Brain microvascular endothelial cell (primary cell): ENCODE measurements at regions not wholly inside any gene's neighbourhood (a gene's known extent, or its start where the extent isn't known, plus 50 kb on each side); places are given as distances from the start of the nearest gene placed in this dataset.
"Not testable (repeated sequence)": the region's sequence is repeated elsewhere in the genome, so short reads cannot be mapped to it uniquely, and the experiment has no call there.

Experiments
- DNase-seq: peaks from one replicate; pipeline ENCODE4 v3.0.0-alpha.2; 2020
- H3K27ac ChIP-seq: fragments of 250-450 bp; sonication (Bioruptor Pico); 2 replicates; pipeline ENCODE4 v1.5.1; 2020; ENCODE audit warnings: mild to moderate bottlenecking, moderate library complexity
- H3K27me3 ChIP-seq: fragments of 250-450 bp; sonication (Bioruptor Pico); replicated peaks from 2 replicates; pipeline ENCODE4 v1.5.1; 2020; ENCODE audit warnings: mild to moderate bottlenecking
- H3K36me3 ChIP-seq: fragments of 250-450 bp; sonication (Bioruptor Pico); replicated peaks from 2 replicates; pipeline ENCODE4 v1.5.1; 2020; ENCODE audit warnings: mild to moderate bottlenecking
- H3K4me3 ChIP-seq: 2 replicates; pipeline ENCODE4 v1.5.1; 2011; ENCODE audit warnings: low read depth, mild to moderate bottlenecking, control low read depth, low read length, moderate library complexity
- in situ Hi-C: cut with HindIII; loops from 2 replicates; pipeline ENCODE4 v1.10.0; 2017; ENCODE audit warnings: low sequenced_read_pairs, low pct_ligation_motif_present
- TF ChIP-seq, protein P1 (sequence below): IDR thresholded peaks from 2 replicates; pipeline ENCODE4 v1.5.1; 2011; ENCODE audit warnings: low read depth, mild to moderate bottlenecking, moderate library complexity, low read length, control low read depth, inconsistent platforms; ENCODE audit errors: missing control alignments

DNA sequence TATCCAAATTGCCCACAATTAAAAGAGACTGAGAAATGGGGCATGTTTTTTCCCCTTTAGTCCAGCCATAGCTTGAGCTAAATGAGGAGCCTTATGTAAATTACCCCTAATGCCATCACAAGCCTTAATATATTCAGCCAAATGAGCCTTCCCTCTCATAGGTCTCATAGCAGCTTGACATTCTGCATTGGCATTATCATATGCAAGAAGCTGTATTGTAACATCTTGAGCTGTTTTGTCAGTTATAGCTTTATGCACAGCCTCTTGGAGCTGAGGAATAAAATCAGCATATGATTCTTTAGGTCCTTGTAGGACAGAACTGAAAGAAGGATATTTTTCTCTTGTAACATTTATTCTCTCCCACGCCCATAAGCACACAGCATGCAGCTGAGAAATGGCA lies 153.2 kb downstream of the ZNF486 start:
- TF ChIP-seq, protein P1, sequence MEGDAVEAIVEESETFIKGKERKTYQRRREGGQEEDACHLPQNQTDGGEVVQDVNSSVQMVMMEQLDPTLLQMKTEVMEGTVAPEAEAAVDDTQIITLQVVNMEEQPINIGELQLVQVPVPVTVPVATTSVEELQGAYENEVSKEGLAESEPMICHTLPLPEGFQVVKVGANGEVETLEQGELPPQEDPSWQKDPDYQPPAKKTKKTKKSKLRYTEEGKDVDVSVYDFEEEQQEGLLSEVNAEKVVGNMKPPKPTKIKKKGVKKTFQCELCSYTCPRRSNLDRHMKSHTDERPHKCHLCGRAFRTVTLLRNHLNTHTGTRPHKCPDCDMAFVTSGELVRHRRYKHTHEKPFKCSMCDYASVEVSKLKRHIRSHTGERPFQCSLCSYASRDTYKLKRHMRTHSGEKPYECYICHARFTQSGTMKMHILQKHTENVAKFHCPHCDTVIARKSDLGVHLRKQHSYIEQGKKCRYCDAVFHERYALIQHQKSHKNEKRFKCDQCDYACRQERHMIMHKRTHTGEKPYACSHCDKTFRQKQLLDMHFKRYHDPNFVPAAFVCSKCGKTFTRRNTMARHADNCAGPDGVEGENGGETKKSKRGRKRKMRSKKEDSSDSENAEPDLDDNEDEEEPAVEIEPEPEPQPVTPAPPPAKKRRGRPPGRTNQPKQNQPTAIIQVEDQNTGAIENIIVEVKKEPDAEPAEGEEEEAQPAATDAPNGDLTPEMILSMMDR = no peak
- Histone ChIP-seq H3K27me3 (no peaks in the 10 kb centered on the region), H3K27ac (no peak overlapping the region), H3K4me3 (no peak overlapping the region), H3K36me3 (no peaks in the 10 kb centered on the region)
- in situ Hi-C loops = no loop called here
- no peak for DNase-seq

DNA sequence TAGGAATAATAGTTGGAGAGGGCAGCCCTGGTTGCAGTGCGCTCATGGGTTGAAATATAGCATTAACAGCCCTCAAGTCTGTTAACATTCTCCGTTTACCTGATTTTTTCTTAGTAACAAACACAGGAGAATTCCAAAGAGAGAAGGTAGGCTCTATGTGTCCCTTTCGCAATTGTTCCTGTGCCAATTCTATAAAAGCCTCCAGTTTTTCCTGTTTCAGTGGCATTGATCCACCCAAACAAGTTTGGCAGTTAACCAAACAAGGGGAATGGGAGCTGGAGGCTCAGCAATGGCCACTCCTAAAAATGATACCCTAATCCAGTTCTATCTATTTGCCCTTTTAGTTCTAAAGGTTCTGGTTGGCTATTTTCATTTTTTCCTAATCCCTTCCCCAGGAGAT lies 151.6 kb downstream of the ZNF486 start:
- H3K36me3 ChIP-seq = no peaks in the 10 kb centered on the region
- TF ChIP-seq, protein P1 = no peak
- no peak for DNase-seq
- H3K27me3 ChIP-seq = no peaks in the 10 kb centered on the region
- H3K27ac ChIP-seq = no peak overlapping the region
- in situ Hi-C loops = no loop called here
- H3K4me3 ChIP-seq = no peak overlapping the region

DNA sequence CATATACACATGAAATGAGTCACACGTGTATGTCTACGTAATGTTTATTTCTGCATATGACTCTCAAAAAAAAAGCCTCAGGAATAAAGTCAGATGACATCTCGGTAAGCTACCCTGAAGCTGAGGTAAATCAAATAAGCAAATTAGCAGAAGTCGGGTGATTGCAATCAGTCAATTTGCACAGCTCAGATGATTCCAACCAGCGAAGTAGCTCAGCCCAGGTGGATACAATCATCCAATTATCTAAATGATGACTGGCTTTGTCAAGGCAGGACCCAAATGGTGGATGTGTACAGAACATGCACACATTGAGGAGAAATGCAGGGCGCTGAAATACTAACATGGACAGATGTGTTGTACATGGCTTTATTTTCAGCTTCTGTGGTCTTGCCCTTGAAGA lies 148.5 kb downstream of the ZNF486 start:
- Histone ChIP-seq H3K36me3 (no peaks in the 10 kb centered on the region), H3K4me3 (no peak overlapping the region), H3K27me3 (no peaks in the 10 kb centered on the region), H3K27ac (no peak overlapping the region)
- TF ChIP-seq, protein P1 = no peak
- in situ Hi-C loops = no loop called here
- DNase-seq = no peak

DNA sequence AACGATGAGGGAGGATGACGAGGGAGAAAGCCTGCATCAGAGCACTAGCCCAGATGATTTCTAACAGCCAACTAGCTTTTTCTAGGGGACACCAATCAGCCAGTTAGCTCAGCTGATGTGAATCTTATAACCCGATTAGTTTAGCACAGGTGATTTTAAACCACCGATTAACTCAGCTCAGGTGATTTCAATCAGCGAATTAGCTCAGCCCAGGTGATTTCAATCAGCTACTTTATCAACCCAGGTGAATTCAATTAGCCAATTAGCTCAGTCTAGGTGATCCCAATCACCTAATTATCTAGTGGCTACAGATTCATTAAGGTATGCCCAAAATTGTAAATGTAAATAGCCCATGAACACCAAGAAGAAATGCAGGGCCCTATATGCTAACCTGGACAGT lies 146.9 kb downstream of the ZNF486 start:
- Histone ChIP-seq H3K27ac (no peak overlapping the region), H3K4me3 (no peak overlapping the region), H3K36me3 (no peaks in the 10 kb centered on the region), H3K27me3 (no peaks in the 10 kb centered on the region)
- TF ChIP-seq, protein P1 = no peak
- in situ Hi-C loops = no loop called here
- no peak for DNase-seq

DNA sequence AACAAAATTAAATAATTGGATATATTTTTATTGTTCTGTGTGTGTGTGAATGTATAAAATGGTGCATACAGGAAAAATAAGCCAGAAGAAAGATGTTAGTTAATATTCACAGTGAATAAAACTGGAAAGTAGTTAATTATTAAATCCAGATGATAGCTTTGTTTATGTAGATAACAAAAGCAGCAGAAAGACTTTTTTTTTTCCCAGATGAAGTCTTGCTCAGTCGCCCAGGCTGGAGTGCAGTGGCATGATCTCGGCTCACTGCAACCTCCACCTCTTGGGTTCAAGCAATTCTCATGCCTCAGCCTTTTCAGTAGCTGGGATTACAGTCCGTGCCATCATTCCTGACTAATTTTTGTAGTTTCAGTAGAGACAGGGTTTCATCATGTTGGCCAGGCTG lies 140.1 kb downstream of the ZNF486 start:
- DNase-seq = no peak
- H3K36me3 ChIP-seq = no peaks in the 10 kb centered on the region
- H3K27me3 ChIP-seq = no peaks in the 10 kb centered on the region
- in situ Hi-C loops = no loop called here
- no peak overlapping the region for H3K27ac ChIP-seq
- TF ChIP-seq, protein P1 = no peak
- H3K4me3 ChIP-seq = no peak overlapping the region

DNA sequence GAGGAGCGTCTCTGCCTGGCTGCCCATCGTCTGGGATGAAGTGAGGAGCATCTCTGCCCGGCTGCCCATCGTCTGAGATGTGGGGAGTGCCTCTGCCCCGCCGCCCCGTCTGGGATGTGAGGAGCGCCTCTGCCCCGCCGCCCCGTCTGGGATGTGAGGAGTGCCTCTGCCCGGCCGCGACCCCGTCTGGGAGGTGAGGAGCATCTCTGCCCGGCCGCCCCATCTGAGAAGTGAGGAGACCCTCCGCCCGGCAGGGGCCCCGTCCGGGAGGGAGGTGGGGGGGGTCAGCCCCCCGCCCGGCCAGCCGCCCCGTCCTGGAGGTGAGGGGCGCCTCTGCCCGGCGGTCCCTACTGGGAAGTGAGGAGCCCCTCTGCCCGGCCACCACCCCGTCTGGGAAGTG lies 129.3 kb downstream of the ZNF486 start:
- in situ Hi-C loops, H3K36me3 ChIP-seq, H3K4me3 ChIP-seq, H3K27ac ChIP-seq, H3K27me3 ChIP-seq, DNase-seq: not testable (repeated sequence)

DNA sequence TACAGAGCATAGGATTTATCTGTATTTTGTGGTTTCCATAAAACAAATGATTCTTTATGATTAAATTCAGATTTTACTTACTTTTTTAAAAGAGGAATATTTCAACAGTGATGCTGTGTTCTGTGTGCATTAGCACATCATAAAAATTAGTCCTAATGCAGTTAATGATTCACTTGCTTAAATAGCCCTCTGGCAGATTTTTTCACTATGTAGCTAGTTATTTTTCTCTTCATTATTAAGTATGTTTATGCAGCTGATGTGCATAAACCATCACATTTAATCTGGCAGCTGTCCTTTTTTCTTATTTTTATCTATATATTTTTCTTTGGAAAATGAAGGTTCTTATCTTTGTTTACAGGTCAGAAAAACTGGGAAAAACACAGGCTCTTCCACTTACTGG lies 127.2 kb downstream of the ZNF486 start:
- Histone ChIP-seq H3K4me3 (no peak overlapping the region), H3K27ac (no peak overlapping the region), H3K36me3 (no peaks in the 10 kb centered on the region), H3K27me3 (no peaks in the 10 kb centered on the region)
- DNase-seq = no peak
- TF ChIP-seq, protein P1 = no peak
- in situ Hi-C loops = no loop called here

DNA sequence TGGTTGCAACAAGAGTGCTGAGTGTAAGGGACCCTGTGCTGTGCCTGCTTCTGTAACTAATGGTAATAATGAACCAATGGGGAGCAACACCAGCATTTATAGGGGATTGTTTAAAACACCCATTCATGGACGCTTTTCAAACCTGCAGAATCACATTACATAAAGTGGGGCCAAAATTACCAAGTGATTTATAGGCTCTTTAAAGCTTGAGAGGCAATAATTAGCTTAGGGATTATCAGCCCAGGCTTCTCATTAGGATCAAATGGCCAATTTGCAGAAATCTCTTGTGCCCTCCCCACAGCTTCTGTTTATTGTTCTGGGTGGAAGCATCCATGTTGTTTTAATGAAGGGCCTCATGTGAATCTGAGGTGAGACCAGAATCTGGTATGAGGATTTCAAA lies 125.5 kb downstream of the ZNF486 start:
- H3K36me3 ChIP-seq, H3K27ac ChIP-seq, H3K27me3 ChIP-seq, in situ Hi-C loops, DNase-seq, H3K4me3 ChIP-seq: not testable (repeated sequence)
